ENCODE measurements at regions not wholly inside any gene's neighbourhood (a gene's known extent, or its start where the extent isn't known, plus 50 kb on each side); places are given as distances from the start of the nearest gene placed in this dataset.

DNA sequence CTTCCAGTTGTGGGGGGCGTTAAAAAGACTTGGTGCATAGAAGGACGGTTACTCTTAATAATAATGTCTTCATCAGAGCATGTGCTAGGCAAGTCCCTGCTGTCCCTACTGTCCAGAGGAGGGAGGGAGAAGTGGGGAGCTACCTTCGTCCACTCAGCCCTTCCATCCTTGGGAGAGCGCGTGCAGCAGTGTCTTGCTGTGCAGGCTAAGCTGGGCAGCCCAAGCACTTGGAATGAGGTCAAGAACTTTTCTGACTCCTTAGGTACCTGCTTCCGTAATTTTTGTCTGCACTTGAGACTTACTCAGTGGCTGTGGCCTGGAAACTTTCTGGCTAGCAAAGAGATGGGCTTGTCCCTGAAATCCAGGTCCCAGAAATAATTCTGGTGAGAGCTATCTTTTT, 265.9 kb upstream of the SORCS1 start:
- no peak overlapping the region for H3K27ac ChIP-seq
- H3K9me3 ChIP-seq, result no peaks in the 10 kb centered on the region
- H3K36me3 ChIP-seq, result no peaks in the 10 kb centered on the region
- TF ChIP-seq, protein P1, sequence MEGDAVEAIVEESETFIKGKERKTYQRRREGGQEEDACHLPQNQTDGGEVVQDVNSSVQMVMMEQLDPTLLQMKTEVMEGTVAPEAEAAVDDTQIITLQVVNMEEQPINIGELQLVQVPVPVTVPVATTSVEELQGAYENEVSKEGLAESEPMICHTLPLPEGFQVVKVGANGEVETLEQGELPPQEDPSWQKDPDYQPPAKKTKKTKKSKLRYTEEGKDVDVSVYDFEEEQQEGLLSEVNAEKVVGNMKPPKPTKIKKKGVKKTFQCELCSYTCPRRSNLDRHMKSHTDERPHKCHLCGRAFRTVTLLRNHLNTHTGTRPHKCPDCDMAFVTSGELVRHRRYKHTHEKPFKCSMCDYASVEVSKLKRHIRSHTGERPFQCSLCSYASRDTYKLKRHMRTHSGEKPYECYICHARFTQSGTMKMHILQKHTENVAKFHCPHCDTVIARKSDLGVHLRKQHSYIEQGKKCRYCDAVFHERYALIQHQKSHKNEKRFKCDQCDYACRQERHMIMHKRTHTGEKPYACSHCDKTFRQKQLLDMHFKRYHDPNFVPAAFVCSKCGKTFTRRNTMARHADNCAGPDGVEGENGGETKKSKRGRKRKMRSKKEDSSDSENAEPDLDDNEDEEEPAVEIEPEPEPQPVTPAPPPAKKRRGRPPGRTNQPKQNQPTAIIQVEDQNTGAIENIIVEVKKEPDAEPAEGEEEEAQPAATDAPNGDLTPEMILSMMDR (IDR thresholded peaks at IDR 0.05), result no peak
- H3K27me3 ChIP-seq (replicated peaks; ENCODE audit: insufficient read depth), result no peaks in the 10 kb centered on the region
- no peak overlapping the region for H3K4me3 ChIP-seq
- no peaks in the 10 kb centered on the region for H3K4me1 ChIP-seq (ENCODE audit: control insufficient read depth in 1 of 2, low read depth in 2 of 2)
- ATAC-seq (ENCODE audit: insufficient number of reproducible peaks, low FRiP score, low read depth), result no peak
- no peak for DNase-seq (ENCODE audit: low spot score)

DNA sequence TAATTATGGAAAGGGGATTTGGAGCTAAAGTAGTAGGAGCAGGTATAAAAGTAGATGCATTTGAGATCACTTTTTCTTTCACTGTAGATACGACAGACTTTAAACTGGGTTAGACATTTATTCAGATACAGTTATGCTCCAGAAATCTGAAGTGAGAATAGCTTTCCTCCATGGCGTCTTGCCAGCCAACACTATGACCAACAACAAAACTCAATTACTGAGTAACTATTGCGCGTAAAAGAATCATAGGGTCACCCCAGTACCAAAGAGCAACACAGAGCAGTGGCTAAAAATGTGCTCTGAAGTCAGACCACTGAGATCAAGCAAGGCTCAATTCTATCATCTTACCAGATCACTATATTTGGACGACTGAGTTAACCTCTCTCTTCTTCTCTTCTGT, 262.5 kb upstream of the SORCS1 start:
- ATAC-seq (ENCODE audit: insufficient number of reproducible peaks, low FRiP score, low read depth), result no peak

GRCh38 chr10:107425931-107426553, 261.5 kb upstream of the SORCS1 start:
- Histone ChIP-seq H3K4me3 (no peak overlapping the region), H3K27ac (no peak overlapping the region), H3K27me3 (replicated peaks; ENCODE audit: insufficient read depth) (no peaks in the 10 kb centered on the region), H3K4me1 (ENCODE audit: control insufficient read depth in 1 of 2, low read depth in 2 of 2) (no peaks in the 10 kb centered on the region), H3K9me3 (no peaks in the 10 kb centered on the region), H3K36me3 (no peaks in the 10 kb centered on the region)
- ATAC-seq (ENCODE audit: insufficient number of reproducible peaks, low FRiP score, low read depth) (no peak), DNase-seq (ENCODE audit: low spot score) (no peak)
- TF ChIP-seq, protein P1 (IDR thresholded peaks at IDR 0.05), result no peak

More for the DNA sequence above, 262.5 kb upstream of the SORCS1 start:
- Histone ChIP-seq H3K4me1 (ENCODE audit: control insufficient read depth in 1 of 2, low read depth in 2 of 2) (no peaks in the 10 kb centered on the region), H3K27ac (no peak overlapping the region), H3K4me3 (no peak overlapping the region), H3K27me3 (replicated peaks; ENCODE audit: insufficient read depth) (no peaks in the 10 kb centered on the region), H3K9me3 (no peaks in the 10 kb centered on the region), H3K36me3 (no peaks in the 10 kb centered on the region)
- TF ChIP-seq, protein P1 (IDR thresholded peaks at IDR 0.05), result no peak
- DNase-seq (ENCODE audit: low spot score), result no peak

DNA sequence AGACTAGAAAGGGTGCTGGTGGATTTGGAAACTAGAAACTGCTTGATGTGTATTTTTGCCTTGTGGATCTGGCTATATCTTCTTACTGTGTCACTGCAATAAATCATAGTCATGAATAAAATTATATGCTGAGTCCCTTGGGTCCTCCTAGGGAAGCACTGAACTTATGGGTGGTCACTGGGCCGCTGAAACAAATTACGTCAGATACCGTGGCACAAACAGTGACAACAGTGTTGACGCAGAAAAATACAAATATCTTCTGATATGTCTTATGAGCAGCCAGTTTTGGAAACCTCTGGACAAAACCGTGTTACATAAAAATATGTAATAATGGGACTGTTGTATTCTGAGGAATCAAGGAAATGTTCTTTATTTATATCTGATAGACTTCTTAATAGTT, 260.1 kb upstream of the SORCS1 start:
- ATAC-seq (ENCODE audit: insufficient number of reproducible peaks, low FRiP score, low read depth) (no peak), DNase-seq (ENCODE audit: low spot score) (no peak)
- no peaks in the 10 kb centered on the region for H3K4me1 ChIP-seq (ENCODE audit: control insufficient read depth in 1 of 2, low read depth in 2 of 2)
- H3K36me3 ChIP-seq, result no peaks in the 10 kb centered on the region
- H3K9me3 ChIP-seq, result no peaks in the 10 kb centered on the region
- H3K27me3 ChIP-seq (replicated peaks; ENCODE audit: insufficient read depth), result no peaks in the 10 kb centered on the region
- no peak overlapping the region for H3K27ac ChIP-seq
- no peak overlapping the region for H3K4me3 ChIP-seq
- TF ChIP-seq, protein P1 (IDR thresholded peaks at IDR 0.05), result no peak

- Histone ChIP-seq H3K27ac (no peak overlapping the region), H3K27me3 (replicated peaks; ENCODE audit: insufficient read depth) (no peaks in the 10 kb centered on the region), H3K9me3 (no peaks in the 10 kb centered on the region), H3K4me1 (ENCODE audit: control insufficient read depth in 1 of 2, low read depth in 2 of 2) (no peaks in the 10 kb centered on the region), H3K4me3 (no peak overlapping the region), H3K36me3 (no peaks in the 10 kb centered on the region)
- TF ChIP-seq, protein P1 (IDR thresholded peaks at IDR 0.05), result no peak
- no peak for DNase-seq (ENCODE audit: low spot score)
- no peak for ATAC-seq (ENCODE audit: insufficient number of reproducible peaks, low FRiP score, low read depth)
These were observed 259.4 kb upstream of the SORCS1 start for GRCh38 chr10:107423903-107424302.
